HepG2 (cell line): ENCODE measurements at regions not wholly inside any gene's neighbourhood (a gene's known extent, or its start where the extent isn't known, plus 50 kb on each side); places are given as distances from the start of the nearest gene placed in this dataset.

Experiments
- ATAC-seq: fragments of 200-7000 bp; cut with Tn5 transposase; 3 replicates; pipeline ENCODE4 v1.9.1; 2020; ENCODE audit warnings: mild to moderate bottlenecking, moderate library complexity
- BruUV-seq: library from RNA; stranded (reverse); fragments of 400-500 nt; replicated peaks from 2 replicates; lab custom pipeline; 2021; lab: Mats Ljungman, UMichigan
- CTCF ChIA-PET: fragments of 300-600 bp; formaldehyde crosslinking; extraction: SDS; loops from one replicate; lab custom pipeline; 2021; ENCODE audit warnings: low total read pairs, inconsistent platforms, low intra/inter-chr PET ratio; lab: Yijun Ruan, JAX
- POLR2A ChIA-PET: fragments of 350-600 bp; sonication (Branson Sonifier 250); formaldehyde crosslinking; loops from one replicate; lab custom pipeline; 2020; ENCODE audit warnings: antibody characterized with exemption, inconsistent platforms; lab: Yijun Ruan, JAX
- DNase-seq: peaks from one replicate; pipeline ENCODE4 v3.0.0-alpha.2; 2015; ENCODE audit warnings: low spot score
- FAIRE-seq: peaks from 3 replicates; lab custom pipeline; 2011; peaks lifted over from hg19 to GRCh38; lab: Jason Lieb, UNC
- H2AFZ ChIP-seq: one replicate; pipeline ENCODE4 v1.6.1; 2011; ENCODE audit warnings: low read length, inconsistent platforms
- H3K27ac ChIP-seq: fragments of 300-600 bp; 3 replicates; pipeline ENCODE4 v1.8.0; 2011; ENCODE audit warnings: mixed run types, mild to moderate bottlenecking, mixed read lengths, low read length, inconsistent platforms; ENCODE audit not compliant: insufficient read depth; ENCODE audit errors: extremely low read length
- H3K27me3 ChIP-seq, 2 experiments: fragments of 200-600 bp in 1 of 2; 2 replicates in 1 of 2; 3 replicates in 1 of 2; pipeline versions ENCODE4 v1.6.0 to v1.8.0; 2011; ENCODE audit warnings: low read length in 2 of 2, mild to moderate bottlenecking in 2 of 2, moderate library complexity in 2 of 2, inconsistent platforms in 1 of 2; ENCODE audit not compliant: insufficient read depth in 2 of 2, control insufficient read depth in 1 of 2
- H3K36me3 ChIP-seq, 2 experiments: fragments of 200-600 bp in 1 of 2; replicated peaks in 1 of 2; 2 replicates in 1 of 2; 3 replicates in 1 of 2; pipeline versions ENCODE4 v1.5.1 to v1.8.0; 2011; ENCODE audit warnings: low read length in 2 of 2, inconsistent platforms in 1 of 2; ENCODE audit not compliant: insufficient read depth in 2 of 2, control insufficient read depth in 1 of 2
- H3K4me1 ChIP-seq: 2 replicates; pipeline ENCODE4 v1.5.1; 2012; ENCODE audit warnings: low read length, inconsistent platforms; ENCODE audit not compliant: insufficient read depth
- H3K4me2 ChIP-seq: 2 replicates; pipeline ENCODE4 v1.6.0; 2011; ENCODE audit warnings: low read depth, low read length, inconsistent platforms
- H3K4me3 ChIP-seq, 3 experiments: fragments of 200-600 bp in 1 of 3; sonication (generic), shearing (Covaris generic) in 1 of 3; replicated peaks in 1 of 3; 2 replicates each; pipeline ENCODE4 v1.5.1; 2011 to 2016; ENCODE audit warnings: low read length in 3 of 3, inconsistent platforms in 2 of 3, low read depth in 2 of 3, mild to moderate bottlenecking in 2 of 3, control low read depth in 1 of 3, mixed read lengths in 1 of 3; ENCODE audit not compliant: insufficient read depth in 1 of 3
- H3K79me2 ChIP-seq: one replicate; pipeline ENCODE4 v1.6.1; 2011; ENCODE audit warnings: low read length, inconsistent platforms; ENCODE audit not compliant: insufficient read depth
- H3K9ac ChIP-seq: 2 replicates; pipeline ENCODE4 v1.6.0; 2011; ENCODE audit warnings: mild to moderate bottlenecking, low read depth, low read length, inconsistent platforms; ENCODE audit not compliant: insufficient read depth
- H3K9me3 ChIP-seq: 2 replicates; pipeline ENCODE4 v1.5.1; 2012; ENCODE audit warnings: mild to moderate bottlenecking, low read length
- H4K20me1 ChIP-seq: 2 replicates; pipeline ENCODE4 v1.6.0; 2011; ENCODE audit warnings: inconsistent platforms, mild to moderate bottlenecking, low read length, moderate library complexity; ENCODE audit not compliant: insufficient read depth
- MAFF ChIP-seq: IDR thresholded peaks from 2 replicates; pipeline ENCODE4 v1.6.1; 2011; ENCODE audit warnings: low read depth, low read length, improper control_type of control experiment
- SYNCRIP ChIP-seq: fragments of 200-400 bp; formaldehyde crosslinking; IDR thresholded peaks from 2 replicates; pipeline ENCODE4 v1.6.1; 2018; ENCODE audit warnings: mild to moderate bottlenecking, low read depth, low read length; ENCODE audit not compliant: insufficient read depth
- ZMYM2 ChIP-seq: sonication (generic); formaldehyde crosslinking; IDR thresholded peaks from 2 replicates; pipeline ENCODE4 v1.8.0; 2022; ENCODE audit warnings: mild to moderate bottlenecking, missing genetic modification reagents
- ZNF20 ChIP-seq: sonication (generic); formaldehyde crosslinking; IDR thresholded peaks from 2 replicates; pipeline ENCODE4 v1.4.0; 2020; ENCODE audit warnings: mild to moderate bottlenecking, moderate library complexity, missing genetic modification reagents
- WGBS: methylation state at CpG from one replicate; pipeline ENCODE4 v1.1.6; 2017; ENCODE audit warnings: low lambda C conversion rate; 5-methylcytosine and 5-hydroxymethylcytosine counted together
- in situ Hi-C: cut with HindIII; loops from 2 replicates; pipeline ENCODE4 v1.10.0; 2017; ENCODE audit warnings: low pct_unique_long_range_greater_than_20kb; ENCODE audit not compliant: extremely low pct_ligation_motif_present
- intact Hi-C: fragments of 100-400 bp; cut with micrococcal nuclease; formaldehyde crosslinking; loops from one replicate; pipeline ENCODE4 v1.10.0; 2022; ENCODE audit not compliant: unreplicated experiment
- TF ChIP-seq, protein P1 (sequence below): sonication (generic); formaldehyde crosslinking; IDR thresholded peaks from 2 replicates; pipeline ENCODE4 v1.5.0; 2020; ENCODE audit warnings: mild to moderate bottlenecking, missing genetic modification reagents
- TF ChIP-seq, protein P2 (sequence below): sonication (generic); formaldehyde crosslinking; IDR thresholded peaks from 2 replicates; pipeline ENCODE4 v1.5.1; 2020; ENCODE audit warnings: mild to moderate bottlenecking, moderate library complexity, missing genetic modification reagents
- TF ChIP-seq, protein P3 (sequence below): sonication (generic); formaldehyde crosslinking; IDR thresholded peaks from 2 replicates; pipeline ENCODE4 v1.4.0; 2020; ENCODE audit warnings: missing genetic modification reagents, mild to moderate bottlenecking, borderline replicate concordance

DNA sequence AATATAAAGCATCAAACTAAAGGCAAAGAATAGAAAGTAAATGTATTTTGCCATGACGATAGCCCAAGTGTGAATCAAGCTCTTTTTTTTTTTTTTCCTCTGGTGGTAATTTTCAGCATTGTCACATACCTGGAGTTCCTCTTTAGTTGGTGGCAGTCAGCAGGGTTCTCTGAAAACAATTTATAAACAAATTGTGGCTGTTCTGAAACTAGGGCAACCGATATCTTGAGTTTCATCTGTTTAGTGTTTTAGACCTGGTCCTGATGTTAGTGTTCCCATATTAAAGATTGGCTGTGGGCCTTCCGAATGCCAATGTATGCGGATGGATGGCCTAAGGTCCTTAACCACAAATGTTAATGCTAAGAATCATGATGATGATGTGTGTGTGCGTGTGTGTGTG is 713.1 kb downstream of the GATA3 start:
- FAIRE-seq: no peak
- no peaks in the 10 kb centered on the region; the same call in 1 of the 2 replicates for H3K9me3 ChIP-seq
- no peak overlapping the region for H2AFZ ChIP-seq
- intact Hi-C loops: no loop called here
- DNase-seq: no peak
- WGBS: 31% methylated on average over 5 of the region's 5 CpGs
- no TSS peak for BruUV-seq
- H3K27ac ChIP-seq: no peak overlapping the region
- in situ Hi-C loops: no loop called here
- no peak for ATAC-seq
- no peak overlapping the region for H3K9ac ChIP-seq
- no peaks in the 10 kb centered on the region for H3K36me3 ChIP-seq
- no peaks in the 10 kb centered on the region for H3K79me2 ChIP-seq
- TF ChIP-seq MAFF: no peak
- TF ChIP-seq, protein P1, sequence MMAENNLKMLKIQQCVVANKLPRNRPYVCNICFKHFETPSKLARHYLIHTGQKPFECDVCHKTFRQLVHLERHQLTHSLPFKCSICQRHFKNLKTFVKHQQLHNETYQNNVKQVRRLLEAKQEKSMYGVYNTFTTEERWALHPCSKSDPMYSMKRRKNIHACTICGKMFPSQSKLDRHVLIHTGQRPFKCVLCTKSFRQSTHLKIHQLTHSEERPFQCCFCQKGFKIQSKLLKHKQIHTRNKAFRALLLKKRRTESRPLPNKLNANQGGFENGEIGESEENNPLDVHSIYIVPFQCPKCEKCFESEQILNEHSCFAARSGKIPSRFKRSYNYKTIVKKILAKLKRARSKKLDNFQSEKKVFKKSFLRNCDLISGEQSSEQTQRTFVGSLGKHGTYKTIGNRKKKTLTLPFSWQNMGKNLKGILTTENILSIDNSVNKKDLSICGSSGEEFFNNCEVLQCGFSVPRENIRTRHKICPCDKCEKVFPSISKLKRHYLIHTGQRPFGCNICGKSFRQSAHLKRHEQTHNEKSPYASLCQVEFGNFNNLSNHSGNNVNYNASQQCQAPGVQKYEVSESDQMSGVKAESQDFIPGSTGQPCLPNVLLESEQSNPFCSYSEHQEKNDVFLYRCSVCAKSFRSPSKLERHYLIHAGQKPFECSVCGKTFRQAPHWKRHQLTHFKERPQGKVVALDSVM (CRISPR knock-in tag): no peak
- TF ChIP-seq, protein P2, sequence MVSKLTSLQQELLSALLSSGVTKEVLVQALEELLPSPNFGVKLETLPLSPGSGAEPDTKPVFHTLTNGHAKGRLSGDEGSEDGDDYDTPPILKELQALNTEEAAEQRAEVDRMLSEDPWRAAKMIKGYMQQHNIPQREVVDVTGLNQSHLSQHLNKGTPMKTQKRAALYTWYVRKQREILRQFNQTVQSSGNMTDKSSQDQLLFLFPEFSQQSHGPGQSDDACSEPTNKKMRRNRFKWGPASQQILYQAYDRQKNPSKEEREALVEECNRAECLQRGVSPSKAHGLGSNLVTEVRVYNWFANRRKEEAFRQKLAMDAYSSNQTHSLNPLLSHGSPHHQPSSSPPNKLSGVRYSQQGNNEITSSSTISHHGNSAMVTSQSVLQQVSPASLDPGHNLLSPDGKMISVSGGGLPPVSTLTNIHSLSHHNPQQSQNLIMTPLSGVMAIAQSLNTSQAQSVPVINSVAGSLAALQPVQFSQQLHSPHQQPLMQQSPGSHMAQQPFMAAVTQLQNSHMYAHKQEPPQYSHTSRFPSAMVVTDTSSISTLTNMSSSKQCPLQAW (CRISPR knock-in tag): no peak
- TF ChIP-seq, protein P3, sequence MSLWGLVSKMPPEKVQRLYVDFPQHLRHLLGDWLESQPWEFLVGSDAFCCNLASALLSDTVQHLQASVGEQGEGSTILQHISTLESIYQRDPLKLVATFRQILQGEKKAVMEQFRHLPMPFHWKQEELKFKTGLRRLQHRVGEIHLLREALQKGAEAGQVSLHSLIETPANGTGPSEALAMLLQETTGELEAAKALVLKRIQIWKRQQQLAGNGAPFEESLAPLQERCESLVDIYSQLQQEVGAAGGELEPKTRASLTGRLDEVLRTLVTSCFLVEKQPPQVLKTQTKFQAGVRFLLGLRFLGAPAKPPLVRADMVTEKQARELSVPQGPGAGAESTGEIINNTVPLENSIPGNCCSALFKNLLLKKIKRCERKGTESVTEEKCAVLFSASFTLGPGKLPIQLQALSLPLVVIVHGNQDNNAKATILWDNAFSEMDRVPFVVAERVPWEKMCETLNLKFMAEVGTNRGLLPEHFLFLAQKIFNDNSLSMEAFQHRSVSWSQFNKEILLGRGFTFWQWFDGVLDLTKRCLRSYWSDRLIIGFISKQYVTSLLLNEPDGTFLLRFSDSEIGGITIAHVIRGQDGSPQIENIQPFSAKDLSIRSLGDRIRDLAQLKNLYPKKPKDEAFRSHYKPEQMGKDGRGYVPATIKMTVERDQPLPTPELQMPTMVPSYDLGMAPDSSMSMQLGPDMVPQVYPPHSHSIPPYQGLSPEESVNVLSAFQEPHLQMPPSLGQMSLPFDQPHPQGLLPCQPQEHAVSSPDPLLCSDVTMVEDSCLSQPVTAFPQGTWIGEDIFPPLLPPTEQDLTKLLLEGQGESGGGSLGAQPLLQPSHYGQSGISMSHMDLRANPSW (CRISPR knock-in tag): no peak
- TF ChIP-seq SYNCRIP: no peak
- no peak for TF ChIP-seq ZNF20 (CRISPR knock-in tag)
- no peak for TF ChIP-seq ZMYM2 (CRISPR knock-in tag)
- ChIA-PET CTCF (no interaction called here), POLR2A (no interaction called here)
- no peaks in the 10 kb centered on the region for H4K20me1 ChIP-seq
- no peaks in the 10 kb centered on the region for H3K4me1 ChIP-seq
- H3K4me2 ChIP-seq: no peak overlapping the region
- no peaks in the 10 kb centered on the region; a peak in 1 of 5 replicates for H3K27me3 ChIP-seq
- no peak overlapping the region for H3K4me3 ChIP-seq
